HK-2 (cell line): ENCODE measurements at regions not wholly inside any gene's neighbourhood (a gene's known extent, or its start where the extent isn't known, plus 50 kb on each side); places are given as distances from the start of the nearest gene placed in this dataset.
"Not testable (repeated sequence)": the region's sequence is repeated elsewhere in the genome, so short reads cannot be mapped to it uniquely, and the experiment has no call there.

Experiments used
- DNase-seq: peaks from one replicate; pipeline ENCODE4 v3.0.0-alpha.2; 2018; ENCODE audit not compliant: unreplicated experiment

DNA sequence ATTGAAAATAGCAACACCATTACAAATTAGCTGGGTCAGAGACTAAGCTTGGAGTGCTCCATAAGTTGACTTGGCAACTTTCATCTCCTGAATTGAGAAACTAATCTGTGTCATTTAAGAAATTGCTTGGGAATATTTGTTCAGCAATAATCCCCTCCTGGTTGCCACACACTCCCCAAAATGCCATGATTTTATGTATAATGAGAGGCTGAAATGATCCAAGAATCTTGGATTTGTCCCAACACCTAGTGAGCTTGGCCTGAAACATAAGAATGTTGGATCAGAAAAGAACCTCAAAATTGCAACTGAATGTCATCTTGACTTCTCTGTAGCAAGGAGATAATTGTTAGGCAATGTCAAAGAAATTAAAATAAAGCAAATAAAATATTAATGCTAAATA, 805.9 kb upstream of the ADAMTS5 start:
- no peak for DNase-seq

DNA sequence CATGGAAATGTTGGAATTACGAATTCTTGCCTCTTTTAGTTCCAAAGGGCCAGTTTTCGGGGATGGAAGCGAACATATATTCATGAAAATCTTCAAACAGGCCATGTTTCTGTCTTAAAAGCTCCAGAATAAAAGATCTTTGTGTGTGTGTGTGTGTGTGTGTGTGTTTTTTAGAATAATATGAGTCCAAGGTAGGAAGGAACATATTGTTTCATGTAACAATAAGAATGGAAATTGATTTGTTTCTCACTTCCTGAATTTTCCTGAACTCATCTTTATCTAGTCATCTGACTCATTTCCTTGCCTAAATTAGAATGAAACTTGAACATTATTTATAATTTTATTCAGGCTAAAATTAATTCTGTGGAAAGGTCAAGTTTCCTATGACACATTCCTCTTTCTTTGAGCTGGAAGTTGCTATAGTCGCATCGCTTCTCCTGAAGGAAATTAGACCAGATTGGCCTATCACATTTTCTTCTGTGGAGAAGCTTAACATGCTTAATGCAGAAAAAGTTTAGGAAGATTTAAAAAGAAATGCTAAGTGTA, 805.1 kb upstream of the ADAMTS5 start:
- DNase-seq = no peak

DNA sequence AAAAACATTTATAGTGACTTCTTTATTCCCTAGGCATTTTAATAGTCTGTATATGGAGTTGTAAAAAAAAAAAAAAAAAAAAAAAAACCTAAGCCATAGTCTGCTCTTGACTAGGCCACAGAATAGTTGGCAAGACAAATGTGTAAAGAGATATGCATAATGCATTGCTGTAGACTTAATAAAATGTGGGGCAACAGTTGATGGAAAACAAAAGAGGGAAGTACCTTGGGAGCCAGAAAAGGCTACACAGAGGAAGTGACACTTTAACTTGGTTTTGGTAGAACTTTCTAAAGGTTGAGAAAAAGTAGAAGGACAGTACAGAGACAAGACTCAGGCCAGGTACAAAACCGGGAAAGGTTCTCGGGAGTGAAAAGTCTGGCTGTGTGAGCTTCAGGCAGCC, 802.9 kb upstream of the ADAMTS5 start:
- no peak for DNase-seq

DNA sequence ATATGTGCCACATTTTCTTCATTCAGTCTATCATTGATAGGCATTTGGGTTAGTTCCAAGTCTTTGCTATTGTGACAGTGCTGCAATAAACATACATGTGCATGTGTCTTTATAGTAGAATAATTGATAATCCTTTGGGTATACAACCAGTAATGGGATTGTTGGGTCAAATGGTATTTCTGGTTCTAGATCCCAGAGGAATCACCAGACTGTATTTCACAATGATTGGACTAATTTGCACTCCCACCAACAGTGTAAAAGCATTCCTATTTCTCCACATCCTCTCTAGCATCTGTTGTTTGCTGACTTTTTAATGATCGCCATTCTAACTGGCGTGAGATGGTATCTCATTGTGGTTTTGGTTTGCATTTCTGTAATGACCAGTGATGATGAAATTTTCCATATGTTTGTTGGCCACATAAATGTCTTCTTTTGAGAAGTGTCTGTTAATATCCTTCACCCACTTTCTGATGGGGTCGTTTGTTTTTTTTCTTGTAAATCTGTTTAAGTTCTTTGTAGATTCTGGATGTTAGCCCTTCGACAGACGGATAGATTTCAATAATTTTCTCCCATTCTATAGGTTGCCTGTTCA, 801.3 kb upstream of the ADAMTS5 start:
- DNase-seq = not testable (repeated sequence)

DNA sequence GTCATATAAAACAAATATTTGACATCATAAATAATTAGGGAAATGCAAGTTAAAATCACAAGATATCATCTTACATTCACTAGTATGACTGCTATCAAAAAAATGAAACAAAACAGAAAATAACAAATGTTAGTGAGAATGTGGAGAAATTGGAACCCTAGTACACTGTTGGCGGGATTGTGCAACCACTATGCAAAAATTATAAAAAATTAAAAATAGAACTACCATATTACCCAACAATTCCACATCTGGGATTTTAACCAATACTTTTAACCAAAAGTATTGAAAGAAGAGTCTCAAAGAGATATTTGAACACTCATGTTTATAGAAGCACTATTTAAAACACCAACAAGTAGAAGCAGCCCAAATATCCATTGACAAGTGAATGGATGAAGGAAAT, 797.2 kb upstream of the ADAMTS5 start:
- no peak for DNase-seq

DNA sequence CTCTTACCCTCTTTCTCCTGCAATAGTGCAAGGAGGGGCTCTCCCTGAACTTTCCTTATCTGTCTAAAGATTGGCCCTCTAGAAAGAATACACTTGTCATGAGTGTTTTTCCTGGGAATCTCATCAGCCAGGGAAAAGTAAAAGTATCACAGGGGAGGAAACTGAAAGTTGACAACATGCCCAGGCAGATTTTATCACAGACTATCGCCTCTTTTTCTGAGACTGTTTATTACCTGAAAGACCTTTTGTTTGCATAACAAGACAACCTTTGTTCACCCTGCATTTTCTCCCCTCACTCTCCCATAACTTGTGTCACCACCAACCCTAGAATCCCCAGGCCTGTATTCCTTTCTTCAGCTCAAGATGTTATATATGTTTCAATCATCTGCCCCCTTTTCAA, 794.7 kb upstream of the ADAMTS5 start:
- no peak for DNase-seq

DNA sequence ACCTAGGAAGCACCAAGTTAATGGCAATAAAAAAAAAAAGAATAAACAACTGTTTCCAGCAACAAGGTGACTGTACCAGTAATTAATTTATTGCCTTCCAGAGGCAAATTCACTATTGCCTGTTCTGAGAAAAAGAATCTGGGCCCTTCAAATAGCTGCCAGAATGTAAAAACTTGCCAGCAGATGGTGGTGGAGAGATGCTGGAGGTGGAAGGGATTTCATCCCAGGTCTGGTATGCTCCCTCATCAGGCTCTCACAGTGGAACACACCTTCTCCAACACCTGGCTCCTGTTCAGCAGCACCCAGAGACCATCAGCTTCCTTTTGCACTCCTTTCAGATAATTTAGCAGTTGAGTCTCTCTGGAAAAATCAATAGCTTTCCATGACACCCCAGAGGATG, 792.9 kb upstream of the ADAMTS5 start:
- DNase-seq = no peak

DNA sequence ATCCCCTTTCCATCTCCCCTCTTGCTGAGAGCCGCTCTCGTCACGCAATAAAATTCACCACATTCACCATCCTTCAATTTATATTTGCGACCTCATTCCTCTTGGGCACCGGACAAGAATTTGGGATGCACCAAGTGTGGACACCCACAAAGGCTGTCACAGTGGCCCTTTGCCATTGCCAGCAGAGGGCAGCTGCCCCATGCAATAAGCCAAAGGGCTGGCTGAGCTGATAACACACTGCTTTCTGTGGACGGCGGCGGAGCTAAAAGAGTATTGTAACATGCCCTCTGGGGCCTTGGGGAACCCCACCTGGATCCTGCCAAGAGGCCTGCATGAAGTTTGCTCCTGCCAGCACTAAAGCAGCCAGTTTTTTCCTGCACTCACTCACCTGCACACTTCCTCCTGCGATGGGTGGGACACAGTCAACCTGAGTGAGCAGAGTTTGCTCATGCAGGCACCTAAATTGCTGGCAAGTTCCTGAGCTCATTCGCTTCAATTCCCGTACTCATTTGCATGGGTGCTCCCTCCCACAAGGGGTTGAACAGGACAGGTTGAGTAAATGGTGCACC, 792.3 kb upstream of the ADAMTS5 start:
- DNase-seq = no peak

DNA sequence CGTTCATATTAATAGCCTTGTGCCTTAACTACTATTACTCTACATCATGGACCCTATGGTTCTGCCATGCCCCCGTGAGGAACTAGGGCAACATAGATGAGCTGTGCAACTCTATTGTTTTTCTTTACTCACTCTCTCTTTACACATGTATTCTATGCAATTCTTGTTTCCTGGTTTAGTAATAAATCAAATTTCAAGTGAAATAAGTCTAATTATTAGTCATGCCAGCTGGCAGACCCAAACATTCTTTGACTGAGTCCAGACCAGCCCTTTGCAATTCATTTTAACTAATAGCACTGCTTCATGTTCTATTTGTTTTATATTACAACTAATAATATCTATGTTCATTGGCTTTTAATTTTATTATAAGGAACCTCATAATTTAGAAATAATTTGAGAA, 789.3 kb upstream of the ADAMTS5 start:
- DNase-seq = no peak

DNA sequence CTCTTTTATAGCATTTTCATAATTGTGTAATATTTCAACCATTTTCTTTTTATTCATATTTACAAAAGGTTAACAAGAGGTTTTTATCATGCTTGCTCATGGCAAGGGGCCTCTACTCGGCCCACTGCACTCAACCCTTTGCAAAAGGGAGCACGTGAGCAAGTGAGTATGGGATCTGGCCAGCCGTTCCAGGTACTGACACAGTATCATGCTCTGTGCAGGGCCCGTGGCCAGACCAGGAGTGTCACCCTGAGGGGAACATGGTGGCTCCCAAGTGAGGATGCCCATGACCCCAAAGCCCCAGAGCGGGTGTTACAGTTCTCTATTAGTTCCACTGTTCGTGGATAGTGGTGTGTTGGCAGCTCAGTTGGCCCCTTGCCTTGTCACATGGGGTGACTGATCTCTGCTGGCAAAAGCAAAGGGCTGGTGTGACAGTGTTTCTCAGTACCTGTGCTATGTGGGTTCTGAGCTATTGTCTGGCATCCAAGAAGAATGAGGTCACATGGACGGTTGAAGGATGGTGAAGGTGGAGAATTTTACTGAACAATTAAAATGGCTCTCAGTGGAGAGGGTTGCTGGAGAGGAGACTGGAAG, 777.2 kb upstream of the ADAMTS5 start:
- DNase-seq = no peak

DNA sequence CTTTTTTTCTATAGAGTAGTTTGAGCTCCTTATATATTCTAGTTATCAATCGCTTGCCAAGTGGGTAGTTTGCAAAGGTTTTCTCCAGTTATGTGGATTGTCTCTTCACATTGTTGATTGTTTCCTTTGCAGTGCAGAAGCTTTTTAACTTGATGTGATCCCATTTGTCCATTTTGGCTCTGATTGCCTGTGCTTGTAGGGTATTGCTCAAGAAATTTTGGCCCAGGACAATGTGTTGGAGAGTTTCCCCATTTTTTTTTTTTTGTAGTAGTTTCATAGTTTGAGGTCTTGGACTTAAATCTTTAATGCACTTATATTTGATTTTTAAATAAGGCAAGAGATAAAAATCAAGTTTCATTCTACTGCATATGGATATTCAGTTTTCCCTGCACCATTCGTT, 774.8 kb upstream of the ADAMTS5 start:
- DNase-seq = no peak

DNA sequence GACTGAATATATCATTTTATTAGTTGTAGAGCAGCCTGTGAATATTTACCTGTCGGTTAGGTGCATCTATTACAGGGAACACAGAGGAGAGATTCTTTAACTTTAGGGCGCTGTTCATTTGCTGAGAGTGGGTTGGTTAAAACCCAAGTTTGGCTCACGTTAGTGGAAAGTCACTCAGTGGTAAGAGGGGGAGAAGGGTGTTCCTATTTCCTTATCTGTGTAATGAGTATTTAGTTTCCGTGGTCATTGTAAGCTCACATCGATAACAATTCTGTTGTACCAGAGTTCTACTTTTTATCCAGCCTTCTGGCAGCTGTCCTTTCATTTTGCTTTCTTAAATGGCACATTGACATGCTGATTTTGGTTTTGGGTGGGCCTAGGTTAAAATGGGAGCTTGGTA, 773.2 kb upstream of the ADAMTS5 start:
- DNase-seq = no peak

DNA sequence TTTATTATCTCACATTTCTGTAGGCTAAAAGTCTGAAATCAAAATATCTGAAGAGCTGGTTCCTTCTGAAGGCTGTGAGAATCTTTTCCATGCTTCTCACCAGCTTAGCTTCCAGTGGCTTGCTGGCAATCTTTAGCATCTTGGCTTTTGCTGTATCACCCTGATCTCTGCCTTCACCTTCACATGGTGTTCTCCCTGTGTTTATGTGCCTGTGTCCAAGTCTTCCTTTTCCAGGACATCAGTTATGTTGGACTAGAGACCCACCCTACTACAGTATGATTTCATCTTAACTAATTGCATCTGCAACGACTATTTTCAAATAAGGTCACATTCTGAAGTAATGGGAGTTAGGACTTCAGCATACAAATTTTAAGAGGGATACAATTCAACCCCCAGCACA, 772.3 kb upstream of the ADAMTS5 start:
- no peak for DNase-seq

DNA sequence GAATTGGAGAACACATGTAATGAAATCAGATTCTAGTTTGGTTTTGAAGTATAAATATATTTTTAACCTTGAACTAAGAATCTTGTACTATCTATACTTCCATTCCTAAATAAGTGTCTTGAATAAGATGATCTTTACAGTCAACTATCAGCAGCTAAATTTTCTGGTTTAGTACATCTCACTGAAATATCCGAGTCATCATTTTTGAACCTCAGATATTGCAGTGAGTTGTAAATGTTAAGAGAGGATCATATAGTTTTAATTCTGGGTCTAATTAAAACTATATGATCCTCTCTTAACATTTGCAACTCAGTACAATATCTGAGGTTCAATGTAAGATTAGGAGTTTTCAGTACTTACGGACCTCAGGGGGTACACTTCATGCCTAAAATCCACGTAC, 768.8 kb upstream of the ADAMTS5 start:
- DNase-seq = no peak

DNA sequence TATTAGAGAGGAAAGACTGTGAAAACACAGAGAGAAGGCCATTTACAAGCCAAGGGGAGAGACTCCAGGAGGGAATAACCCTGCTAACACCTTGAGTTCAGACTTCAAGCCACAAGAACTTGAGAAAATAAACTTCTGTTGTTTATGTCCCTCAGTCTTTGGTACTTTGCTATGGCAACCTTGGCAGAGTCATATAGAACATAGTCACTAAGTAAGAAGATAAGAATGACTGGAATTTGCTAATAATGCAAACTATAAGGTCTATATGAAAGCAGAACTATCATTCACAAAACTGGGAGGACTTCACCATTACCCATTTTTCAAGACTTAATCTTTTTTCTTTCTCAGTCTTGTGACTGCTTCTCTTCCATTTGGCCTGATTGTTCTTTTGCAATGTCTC, 767.3 kb upstream of the ADAMTS5 start:
- no peak for DNase-seq

DNA sequence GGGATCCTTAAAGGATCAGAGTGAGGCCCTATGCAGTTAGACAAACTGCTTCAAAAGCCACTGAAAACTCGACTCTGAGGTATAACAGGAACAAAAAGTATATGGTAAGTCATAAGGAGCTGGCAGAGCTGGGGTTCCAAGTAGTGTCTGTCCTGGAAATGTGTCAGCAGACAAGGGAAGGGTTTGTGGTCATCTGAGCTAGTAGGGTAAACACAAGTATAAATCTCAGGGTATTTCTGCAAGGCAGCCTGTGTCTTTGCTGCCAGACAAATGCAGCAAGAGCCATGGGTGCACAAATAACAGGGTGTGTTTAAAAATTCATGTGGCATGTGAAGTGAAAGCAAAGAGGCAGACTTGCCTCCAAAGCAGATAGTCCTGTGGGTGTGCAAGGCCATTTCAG, 759.0 kb upstream of the ADAMTS5 start:
- no peak for DNase-seq

DNA sequence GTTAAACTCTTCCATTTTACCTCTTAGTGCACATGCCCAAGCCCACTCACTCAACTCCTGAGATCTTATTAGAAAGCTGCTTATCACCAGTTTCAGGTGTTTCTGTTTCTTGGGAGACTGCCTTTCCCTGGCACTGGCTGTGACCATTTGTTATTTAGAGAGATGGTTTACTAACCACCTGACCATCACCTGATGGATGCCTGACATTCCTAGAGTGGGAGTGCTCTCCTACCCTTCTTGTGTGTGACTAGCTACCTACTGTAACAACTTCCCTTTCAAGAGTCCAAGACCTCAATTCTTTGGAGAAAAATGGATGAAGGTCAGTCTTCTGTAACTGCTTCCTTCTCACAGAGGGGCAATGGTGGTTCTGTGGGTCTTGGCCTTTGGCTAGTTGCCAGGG, 755.2 kb upstream of the ADAMTS5 start:
- DNase-seq = no peak

DNA sequence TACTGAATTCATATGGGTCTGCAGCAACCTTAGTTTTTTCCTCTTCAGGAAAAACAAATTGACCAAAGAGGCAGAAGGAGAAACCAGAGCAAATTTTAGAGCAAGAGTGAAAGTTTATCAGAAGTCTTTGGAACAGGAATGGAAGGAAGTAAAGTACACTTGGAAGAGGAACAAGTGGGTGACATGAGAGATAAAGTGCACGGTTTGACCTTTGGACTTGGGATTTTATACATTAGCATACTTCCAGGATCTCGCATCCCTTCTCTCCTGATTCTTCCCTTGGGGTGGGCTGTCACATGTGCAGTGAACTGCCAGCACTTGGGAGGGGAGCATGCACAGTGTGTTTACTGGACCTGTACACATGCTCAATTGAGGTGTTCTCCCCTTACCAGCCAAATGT, 754.8 kb upstream of the ADAMTS5 start:
- DNase-seq = no peak

DNA sequence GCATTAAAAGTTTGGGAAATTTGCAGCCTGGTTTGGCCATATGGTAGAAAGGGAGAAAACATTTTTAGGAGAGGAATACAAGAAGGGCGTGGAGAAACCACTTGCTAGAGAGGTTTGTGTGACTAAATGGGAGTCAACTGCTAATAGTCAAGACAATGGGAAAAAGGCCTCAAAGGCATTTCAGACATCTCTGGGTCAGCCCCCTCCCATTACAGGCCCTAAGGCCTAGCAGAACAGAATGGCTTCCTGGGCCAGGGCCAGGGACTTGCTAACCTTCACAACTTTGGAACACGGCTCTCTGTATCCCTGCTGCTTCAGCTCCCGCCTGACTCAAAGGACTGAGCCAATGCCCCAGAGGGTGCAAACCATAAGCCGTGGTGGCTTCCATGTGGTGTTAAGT, 752.3 kb upstream of the ADAMTS5 start:
- no peak for DNase-seq

DNA sequence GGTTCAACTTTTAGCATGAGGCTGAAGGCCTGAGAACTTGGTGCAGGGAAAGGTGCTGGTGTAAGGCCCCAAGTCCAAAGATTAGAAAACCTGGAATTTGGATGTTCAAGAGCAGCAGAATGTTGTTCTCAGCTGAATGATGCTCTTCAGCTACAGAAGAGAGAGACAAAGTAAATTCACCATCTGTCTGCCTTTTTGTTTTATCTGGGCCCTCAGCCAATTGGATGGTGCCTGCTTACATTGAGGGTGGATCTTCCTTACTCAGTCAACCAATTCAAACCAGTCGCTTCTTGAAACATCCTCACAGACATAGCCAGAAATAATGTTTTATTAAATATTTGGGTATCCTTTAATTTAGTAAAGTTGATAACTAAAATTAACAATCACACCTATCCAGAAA, 748.2 kb upstream of the ADAMTS5 start:
- no peak for DNase-seq

DNA sequence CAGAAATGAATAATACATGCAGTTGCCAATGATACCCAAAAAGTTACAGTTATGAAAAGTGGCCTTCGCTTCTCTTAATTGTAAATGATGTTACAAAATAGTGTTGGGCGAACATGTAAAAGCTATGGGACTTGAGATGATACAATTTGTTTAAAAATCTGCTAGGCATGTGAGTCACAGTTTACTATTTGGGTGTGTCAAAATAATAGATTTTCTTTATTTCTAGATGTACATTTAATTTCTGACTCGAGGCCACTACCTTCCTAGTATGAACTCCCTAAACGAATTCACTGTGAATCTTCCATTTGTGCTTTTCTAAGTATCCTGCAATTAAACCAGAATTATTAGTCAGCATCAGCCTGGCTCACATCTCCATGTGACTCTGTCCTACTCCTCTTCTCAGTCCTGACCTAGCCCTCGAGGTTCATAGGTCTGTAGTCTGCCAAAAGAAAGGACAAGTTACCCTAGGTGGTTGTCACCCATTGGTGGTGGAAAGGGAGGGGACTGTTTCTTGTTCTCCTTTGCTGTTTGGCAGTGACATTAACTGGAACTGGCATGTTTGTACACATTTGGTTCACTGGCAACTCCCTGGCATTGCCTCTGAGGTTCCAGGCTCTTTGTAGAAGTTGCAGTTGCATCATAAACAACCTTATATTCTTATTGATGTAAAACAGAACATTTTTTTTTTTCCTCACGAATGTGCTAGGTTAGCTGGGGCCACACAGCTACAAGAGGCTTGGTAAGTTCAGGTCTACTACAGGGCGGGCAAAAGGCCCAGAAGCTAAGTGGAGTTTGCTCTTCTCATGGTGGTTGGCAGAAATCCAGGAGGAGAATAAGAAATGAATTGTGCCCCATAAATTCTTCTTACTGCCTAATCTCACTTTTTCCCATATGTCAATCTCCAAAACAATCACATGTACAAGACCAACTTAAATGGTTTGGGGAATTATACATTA, 746.5 kb upstream of the ADAMTS5 start:
- DNase-seq = no peak

DNA sequence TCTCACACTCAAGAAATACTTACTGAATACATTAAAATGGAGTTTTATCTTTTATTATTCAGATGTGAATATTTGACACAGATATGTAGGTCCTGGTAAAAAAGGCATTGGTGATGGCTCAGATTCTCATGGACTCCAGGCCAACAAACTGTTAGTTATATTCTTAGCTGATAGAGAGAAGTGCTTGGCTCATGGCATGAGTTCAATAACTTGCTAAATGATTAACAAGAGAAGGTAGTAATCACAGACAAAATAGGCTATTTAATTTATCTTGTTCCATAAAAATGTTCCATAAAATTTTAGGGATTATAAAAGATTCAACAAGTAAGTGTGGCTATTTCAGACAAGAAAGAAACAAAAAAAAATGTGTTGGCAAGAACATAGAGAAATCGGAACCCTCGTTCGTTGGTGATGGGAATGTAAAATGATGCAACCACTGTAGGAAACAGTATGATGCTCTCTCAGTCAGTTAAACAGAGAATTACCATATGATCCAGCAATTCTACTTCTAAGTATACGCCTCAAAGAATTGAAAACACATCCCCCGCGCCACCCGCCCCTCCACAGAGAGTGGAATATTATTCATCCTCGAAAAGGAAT, 737.8 kb upstream of the ADAMTS5 start:
- DNase-seq = no peak
